ENCODE measurements at regions not wholly inside any gene's neighbourhood (a gene's known extent, or its start where the extent isn't known, plus 50 kb on each side); places are given as distances from the start of the nearest gene placed in this dataset.
"Not testable (repeated sequence)": the region's sequence is repeated elsewhere in the genome, so short reads cannot be mapped to it uniquely, and the experiment has no call there.

DNA sequence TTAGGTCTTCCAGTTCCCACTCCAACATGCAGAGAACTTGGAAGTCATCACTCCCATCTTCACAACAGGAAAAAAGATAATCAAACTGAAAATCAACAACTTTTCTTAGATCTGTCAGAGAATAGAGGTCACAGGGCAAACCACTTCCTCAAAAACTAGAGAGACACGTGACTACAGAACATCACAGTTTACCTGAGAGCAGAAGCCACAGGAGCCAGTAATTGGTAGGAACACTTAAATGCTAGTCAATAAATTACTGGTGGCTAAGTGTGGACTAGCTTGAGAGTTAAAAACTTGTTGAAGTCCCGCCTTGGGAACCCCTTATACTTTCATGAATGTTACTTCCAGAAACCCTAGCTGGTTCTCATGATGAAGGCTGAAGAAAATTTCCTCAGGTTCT, 81.1 kb downstream of the THSD1 start:
- TF ChIP-seq MYC (IDR thresholded peaks at IDR 0.05; ENCODE audit: insufficient read depth, insufficient read length, insufficient replicate concordance, low read length, severe bottlenecking); PKNOX1 (IDR thresholded peaks at IDR 0.05); YY1 (IDR thresholded peaks at IDR 0.05; ENCODE audit: low read depth, low read length); SMAD1 (IDR thresholded peaks at IDR 0.05; ENCODE audit: low read depth, partially characterized antibody); POLR2AphosphoS5 (IDR thresholded peaks at IDR 0.05; ENCODE audit: low read length); POLR2A (IDR thresholded peaks at IDR 0.05; ENCODE audit: low read depth, low read length); JUND (IDR thresholded peaks at IDR 0.05; ENCODE audit: low read depth, low read length); CTCF (IDR thresholded peaks at IDR 0.05 in 2 of 3, conservative IDR thresholded peaks at IDR 0.05 in 1 of 3; ENCODE audit: control insufficient read depth in 2 of 3, extremely low read depth in 1 of 3, insufficient read depth in 1 of 3, low read depth in 3 of 3, low read length in 3 of 3); NRF1 (conservative IDR thresholded peaks at IDR 0.05; ENCODE audit: low read depth, low read length); SIN3A (IDR thresholded peaks at IDR 0.05; ENCODE audit: low read depth, low read length): not testable (repeated sequence)
- TF ChIP-seq, protein P1, sequence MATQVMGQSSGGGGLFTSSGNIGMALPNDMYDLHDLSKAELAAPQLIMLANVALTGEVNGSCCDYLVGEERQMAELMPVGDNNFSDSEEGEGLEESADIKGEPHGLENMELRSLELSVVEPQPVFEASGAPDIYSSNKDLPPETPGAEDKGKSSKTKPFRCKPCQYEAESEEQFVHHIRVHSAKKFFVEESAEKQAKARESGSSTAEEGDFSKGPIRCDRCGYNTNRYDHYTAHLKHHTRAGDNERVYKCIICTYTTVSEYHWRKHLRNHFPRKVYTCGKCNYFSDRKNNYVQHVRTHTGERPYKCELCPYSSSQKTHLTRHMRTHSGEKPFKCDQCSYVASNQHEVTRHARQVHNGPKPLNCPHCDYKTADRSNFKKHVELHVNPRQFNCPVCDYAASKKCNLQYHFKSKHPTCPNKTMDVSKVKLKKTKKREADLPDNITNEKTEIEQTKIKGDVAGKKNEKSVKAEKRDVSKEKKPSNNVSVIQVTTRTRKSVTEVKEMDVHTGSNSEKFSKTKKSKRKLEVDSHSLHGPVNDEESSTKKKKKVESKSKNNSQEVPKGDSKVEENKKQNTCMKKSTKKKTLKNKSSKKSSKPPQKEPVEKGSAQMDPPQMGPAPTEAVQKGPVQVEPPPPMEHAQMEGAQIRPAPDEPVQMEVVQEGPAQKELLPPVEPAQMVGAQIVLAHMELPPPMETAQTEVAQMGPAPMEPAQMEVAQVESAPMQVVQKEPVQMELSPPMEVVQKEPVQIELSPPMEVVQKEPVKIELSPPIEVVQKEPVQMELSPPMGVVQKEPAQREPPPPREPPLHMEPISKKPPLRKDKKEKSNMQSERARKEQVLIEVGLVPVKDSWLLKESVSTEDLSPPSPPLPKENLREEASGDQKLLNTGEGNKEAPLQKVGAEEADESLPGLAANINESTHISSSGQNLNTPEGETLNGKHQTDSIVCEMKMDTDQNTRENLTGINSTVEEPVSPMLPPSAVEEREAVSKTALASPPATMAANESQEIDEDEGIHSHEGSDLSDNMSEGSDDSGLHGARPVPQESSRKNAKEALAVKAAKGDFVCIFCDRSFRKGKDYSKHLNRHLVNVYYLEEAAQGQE (IDR thresholded peaks at IDR 0.05; ENCODE audit: low read depth, low read length), result not testable (repeated sequence)
- peak; percentile 72 for TF ChIP-seq NR2F1 (conservative IDR thresholded peaks at IDR 0.05)
- TF ChIP-seq, protein P2, sequence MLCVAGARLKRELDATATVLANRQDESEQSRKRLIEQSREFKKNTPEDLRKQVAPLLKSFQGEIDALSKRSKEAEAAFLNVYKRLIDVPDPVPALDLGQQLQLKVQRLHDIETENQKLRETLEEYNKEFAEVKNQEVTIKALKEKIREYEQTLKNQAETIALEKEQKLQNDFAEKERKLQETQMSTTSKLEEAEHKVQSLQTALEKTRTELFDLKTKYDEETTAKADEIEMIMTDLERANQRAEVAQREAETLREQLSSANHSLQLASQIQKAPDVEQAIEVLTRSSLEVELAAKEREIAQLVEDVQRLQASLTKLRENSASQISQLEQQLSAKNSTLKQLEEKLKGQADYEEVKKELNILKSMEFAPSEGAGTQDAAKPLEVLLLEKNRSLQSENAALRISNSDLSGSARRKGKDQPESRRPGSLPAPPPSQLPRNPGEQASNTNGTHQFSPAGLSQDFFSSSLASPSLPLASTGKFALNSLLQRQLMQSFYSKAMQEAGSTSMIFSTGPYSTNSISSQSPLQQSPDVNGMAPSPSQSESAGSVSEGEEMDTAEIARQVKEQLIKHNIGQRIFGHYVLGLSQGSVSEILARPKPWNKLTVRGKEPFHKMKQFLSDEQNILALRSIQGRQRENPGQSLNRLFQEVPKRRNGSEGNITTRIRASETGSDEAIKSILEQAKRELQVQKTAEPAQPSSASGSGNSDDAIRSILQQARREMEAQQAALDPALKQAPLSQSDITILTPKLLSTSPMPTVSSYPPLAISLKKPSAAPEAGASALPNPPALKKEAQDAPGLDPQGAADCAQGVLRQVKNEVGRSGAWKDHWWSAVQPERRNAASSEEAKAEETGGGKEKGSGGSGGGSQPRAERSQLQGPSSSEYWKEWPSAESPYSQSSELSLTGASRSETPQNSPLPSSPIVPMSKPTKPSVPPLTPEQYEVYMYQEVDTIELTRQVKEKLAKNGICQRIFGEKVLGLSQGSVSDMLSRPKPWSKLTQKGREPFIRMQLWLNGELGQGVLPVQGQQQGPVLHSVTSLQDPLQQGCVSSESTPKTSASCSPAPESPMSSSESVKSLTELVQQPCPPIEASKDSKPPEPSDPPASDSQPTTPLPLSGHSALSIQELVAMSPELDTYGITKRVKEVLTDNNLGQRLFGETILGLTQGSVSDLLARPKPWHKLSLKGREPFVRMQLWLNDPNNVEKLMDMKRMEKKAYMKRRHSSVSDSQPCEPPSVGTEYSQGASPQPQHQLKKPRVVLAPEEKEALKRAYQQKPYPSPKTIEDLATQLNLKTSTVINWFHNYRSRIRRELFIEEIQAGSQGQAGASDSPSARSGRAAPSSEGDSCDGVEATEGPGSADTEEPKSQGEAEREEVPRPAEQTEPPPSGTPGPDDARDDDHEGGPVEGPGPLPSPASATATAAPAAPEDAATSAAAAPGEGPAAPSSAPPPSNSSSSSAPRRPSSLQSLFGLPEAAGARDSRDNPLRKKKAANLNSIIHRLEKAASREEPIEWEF (IDR thresholded peaks at IDR 0.05; ENCODE audit: insufficient replicate concordance, low read depth, low read length), result not testable (repeated sequence)
